ENCODE measurements at regions not wholly inside any gene's neighbourhood (a gene's known extent, or its start where the extent isn't known, plus 50 kb on each side); places are given as distances from the start of the nearest gene placed in this dataset.

DNA sequence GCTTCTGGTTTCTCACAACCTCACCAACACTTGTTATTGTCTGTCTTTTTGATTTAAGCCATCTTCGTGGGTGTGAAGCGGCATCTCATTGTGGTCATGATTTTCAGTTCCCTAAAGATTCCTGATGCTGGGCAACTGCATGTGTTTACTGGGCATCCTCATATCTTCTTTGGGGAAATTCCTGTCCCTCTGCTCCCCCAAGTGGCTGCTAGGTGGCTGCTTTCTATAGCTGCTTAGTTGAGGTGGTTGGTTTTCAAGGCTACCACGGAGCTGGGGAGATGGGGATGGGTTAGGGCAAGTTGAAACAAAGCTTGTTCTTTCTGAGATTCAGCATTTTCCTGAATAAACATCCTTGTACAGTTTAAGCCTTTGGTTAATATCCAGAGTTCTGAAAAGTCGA, 403.9 kb upstream of the SULF2 start:
- no peaks in the 10 kb centered on the region for H3K4me1 Mint-ChIP-seq
- H3K27me3 ChIP-seq (ENCODE audit: control insufficient read depth in 2 of 2, insufficient read depth in 2 of 2, low read length in 2 of 2) = no peaks in the 10 kb centered on the region
- H3K4me3 ChIP-seq (replicated peaks in 1 of 3; ENCODE audit: low read depth in 2 of 3, low read length in 3 of 3) = no peak overlapping the region
- H3K9ac ChIP-seq (ENCODE audit: insufficient read depth, low read length, poor library complexity, severe bottlenecking) = no peak overlapping the region
- peaks cover 2 to 9% (median 7%) of the 10 kb centered on the region in 3 donors for H3K27me3 Mint-ChIP-seq (ENCODE audit: low read depth in 3 of 3)
- H3K4me2 ChIP-seq (replicated peaks; ENCODE audit: extremely low read depth, low read length, poor library complexity, severe bottlenecking) = no peak overlapping the region
- H3K36me3 Mint-ChIP-seq = no peaks in the 10 kb centered on the region
- no peaks in the 10 kb centered on the region for H3K4me1 ChIP-seq (ENCODE audit: control insufficient read depth in 1 of 2, insufficient read depth in 2 of 2, low read length in 2 of 2)
- H3K4me3 Mint-ChIP-seq = no peak overlapping the region
- no peak overlapping the region for H3K27ac ChIP-seq (ENCODE audit: low read depth in 1 of 2, low read length in 2 of 2)
- no peaks in the 10 kb centered on the region for H3K9me3 ChIP-seq (replicated peaks in 1 of 2; ENCODE audit: control insufficient read depth in 1 of 2, insufficient read depth in 1 of 2, low read length in 2 of 2)
- DNase-seq = no peak
- no peaks in the 10 kb centered on the region for H3K79me2 ChIP-seq (ENCODE audit: insufficient read depth, low read length)
- peaks cover 0 to 8% (median 4%) of the 10 kb centered on the region in 7 donors for H3K9me3 Mint-ChIP-seq
- intact Hi-C loops (cut with micrococcal nuclease) = no loop called here
- H3K36me3 ChIP-seq (replicated peaks in 1 of 2; ENCODE audit: control insufficient read depth in 1 of 2, insufficient read depth in 2 of 2, low read length in 2 of 2) = no peaks in the 10 kb centered on the region
- TF ChIP-seq, protein P1, sequence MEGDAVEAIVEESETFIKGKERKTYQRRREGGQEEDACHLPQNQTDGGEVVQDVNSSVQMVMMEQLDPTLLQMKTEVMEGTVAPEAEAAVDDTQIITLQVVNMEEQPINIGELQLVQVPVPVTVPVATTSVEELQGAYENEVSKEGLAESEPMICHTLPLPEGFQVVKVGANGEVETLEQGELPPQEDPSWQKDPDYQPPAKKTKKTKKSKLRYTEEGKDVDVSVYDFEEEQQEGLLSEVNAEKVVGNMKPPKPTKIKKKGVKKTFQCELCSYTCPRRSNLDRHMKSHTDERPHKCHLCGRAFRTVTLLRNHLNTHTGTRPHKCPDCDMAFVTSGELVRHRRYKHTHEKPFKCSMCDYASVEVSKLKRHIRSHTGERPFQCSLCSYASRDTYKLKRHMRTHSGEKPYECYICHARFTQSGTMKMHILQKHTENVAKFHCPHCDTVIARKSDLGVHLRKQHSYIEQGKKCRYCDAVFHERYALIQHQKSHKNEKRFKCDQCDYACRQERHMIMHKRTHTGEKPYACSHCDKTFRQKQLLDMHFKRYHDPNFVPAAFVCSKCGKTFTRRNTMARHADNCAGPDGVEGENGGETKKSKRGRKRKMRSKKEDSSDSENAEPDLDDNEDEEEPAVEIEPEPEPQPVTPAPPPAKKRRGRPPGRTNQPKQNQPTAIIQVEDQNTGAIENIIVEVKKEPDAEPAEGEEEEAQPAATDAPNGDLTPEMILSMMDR (IDR thresholded peaks at IDR 0.05) = no peak
- H4K20me1 ChIP-seq (ENCODE audit: insufficient read depth, low read length) = no peaks in the 10 kb centered on the region
- no peak overlapping the region for H2AFZ ChIP-seq (ENCODE audit: insufficient read depth, low read depth, low read length, poor library complexity, severe bottlenecking)
- no peak overlapping the region for H3K27ac Mint-ChIP-seq
- WGBS (ENCODE audit: insufficient coverage) = 55% methylated on average over 3 of the region's 4 CpGs

DNA sequence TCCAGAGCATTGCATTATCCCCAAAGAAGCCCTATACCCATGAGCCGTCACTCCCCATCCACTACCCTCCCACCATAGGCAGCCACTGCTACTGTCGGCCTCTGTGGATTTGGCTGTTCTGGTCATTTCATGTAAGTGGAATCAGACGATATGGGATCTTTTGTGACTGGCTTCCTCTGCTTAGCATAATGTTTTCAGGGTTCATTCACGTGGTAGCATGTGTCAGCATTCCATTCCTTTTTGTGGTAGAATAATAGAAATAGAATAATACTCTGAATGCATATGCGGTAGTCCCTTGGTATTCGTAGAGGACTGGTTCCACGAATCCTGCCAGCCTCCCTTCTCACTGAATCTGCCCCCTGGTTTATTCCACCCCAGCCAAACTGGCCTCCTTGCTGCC, 402.6 kb upstream of the SULF2 start:
- no peaks in the 10 kb centered on the region for H3K36me3 ChIP-seq (replicated peaks in 1 of 2; ENCODE audit: control insufficient read depth in 1 of 2, insufficient read depth in 2 of 2, low read length in 2 of 2)
- Mint-ChIP-seq H3K36me3 (no peaks in the 10 kb centered on the region), H3K9me3 (peaks cover 0 to 8% (median 4%) of the 10 kb centered on the region in 7 donors), H3K27ac (no peak overlapping the region), H3K4me3 (no peak overlapping the region), H3K4me1 (no peaks in the 10 kb centered on the region), H3K27me3 (ENCODE audit: low read depth in 3 of 3) (peaks cover 2 to 8% (median 6%) of the 10 kb centered on the region in 3 donors)
- no CpG with 5 or more reads among the region's 7 CpGs for WGBS (ENCODE audit: insufficient coverage)
- DNase-seq = no peak
- no peak overlapping the region for H2AFZ ChIP-seq (ENCODE audit: insufficient read depth, low read depth, low read length, poor library complexity, severe bottlenecking)
- H3K4me1 ChIP-seq (ENCODE audit: control insufficient read depth in 1 of 2, insufficient read depth in 2 of 2, low read length in 2 of 2) = no peaks in the 10 kb centered on the region
- H3K4me2 ChIP-seq (replicated peaks; ENCODE audit: extremely low read depth, low read length, poor library complexity, severe bottlenecking) = no peak overlapping the region
- H3K9me3 ChIP-seq (replicated peaks in 1 of 2; ENCODE audit: control insufficient read depth in 1 of 2, insufficient read depth in 1 of 2, low read length in 2 of 2) = no peaks in the 10 kb centered on the region
- TF ChIP-seq, protein P1 (IDR thresholded peaks at IDR 0.05) = no peak
- no peak overlapping the region for H3K4me3 ChIP-seq (replicated peaks in 1 of 3; ENCODE audit: low read depth in 2 of 3, low read length in 3 of 3)
- no peaks in the 10 kb centered on the region for H4K20me1 ChIP-seq (ENCODE audit: insufficient read depth, low read length)
- no peaks in the 10 kb centered on the region for H3K27me3 ChIP-seq (ENCODE audit: control insufficient read depth in 2 of 2, insufficient read depth in 2 of 2, low read length in 2 of 2)
- H3K27ac ChIP-seq (ENCODE audit: low read depth in 1 of 2, low read length in 2 of 2) = no peak overlapping the region
- no peaks in the 10 kb centered on the region for H3K79me2 ChIP-seq (ENCODE audit: insufficient read depth, low read length)
- H3K9ac ChIP-seq (ENCODE audit: insufficient read depth, low read length, poor library complexity, severe bottlenecking) = no peak overlapping the region
- intact Hi-C loops (cut with micrococcal nuclease) = no loop called here

Data from CD14-positive monocyte (primary cell).